Prostate gland (tissue), 2 donors: ENCODE measurements at regions not wholly inside any gene's neighbourhood (a gene's known extent, or its start where the extent isn't known, plus 50 kb on each side); places are given as distances from the start of the nearest gene placed in this dataset.

Source experiments
- CTCF ChIP-seq, 4 experiments: fragments of 200-600 bp in 2 of 4; fragments of 450-650 bp in 2 of 4; sonication (generic) in 2 of 4; IDR thresholded peaks; 1 replicate in 3 of 4; 2 replicates in 1 of 4; pipeline ENCODE4 v1.5.1; 2016 to 2019; ENCODE audit warnings: antibody characterized with exemption in 4 of 4, mild to moderate bottlenecking in 2 of 4, moderate library complexity in 2 of 4
- POLR2A ChIP-seq: fragments of 450-650 bp; IDR thresholded peaks from one replicate; pipeline ENCODE4 v1.6.1; 2016; ENCODE audit warnings: antibody characterized with exemption, mild to moderate bottlenecking
- POLR2AphosphoS5 ChIP-seq: sonication (generic); formaldehyde crosslinking; IDR thresholded peaks from one replicate; pipeline ENCODE4 v1.6.1; 2017; ENCODE audit warnings: antibody characterized with exemption

GRCh38 chr2:147760984-147761383, 83.8 kb upstream of the ACVR2A start:
- TF ChIP-seq POLR2A: no peak
- no peak for TF ChIP-seq CTCF (IDR thresholded peaks at IDR 0.05)
- TF ChIP-seq POLR2AphosphoS5: no peak
